Stimulated activated CD4-positive, alpha-beta T cell treated with anti-CD3 and anti-CD28 coated beads, Interleukin-1b, Interleukin-23, amount 100 ng/mL, for 4 hours (primary cell): ENCODE measurements at regions not wholly inside any gene's neighbourhood (a gene's known extent, or its start where the extent isn't known, plus 50 kb on each side); places are given as distances from the start of the nearest gene placed in this dataset.
"Not testable (repeated sequence)": the region's sequence is repeated elsewhere in the genome, so short reads cannot be mapped to it uniquely, and the experiment has no call there.

Experiments
- DNase-seq, 2 donors: peaks; one replicate each; pipeline ENCODE4 v3.0.0-alpha.2; 2020; ENCODE audit warnings: low read depth in 2 of 2

DNA sequence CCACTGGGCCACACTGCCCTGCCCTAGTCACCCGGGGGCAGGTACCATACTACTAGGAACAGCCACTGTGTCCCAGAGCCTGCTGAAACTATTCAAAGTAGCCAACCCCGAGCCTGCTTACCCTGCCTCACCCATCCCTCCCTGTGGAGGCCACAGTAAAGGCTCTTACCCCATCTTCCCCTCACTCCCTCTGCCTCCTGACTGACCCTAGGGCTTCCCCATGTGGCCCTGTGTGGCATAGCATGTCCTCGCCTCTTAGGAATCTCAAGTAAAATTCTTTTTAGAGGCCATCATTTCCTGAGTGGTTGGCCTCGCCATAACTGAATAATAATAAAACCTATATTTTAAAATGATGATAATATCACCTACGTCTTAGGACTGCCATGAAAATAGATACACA, 112.2 kb upstream of the SLC6A11 start:
- DNase-seq, result no peak

GRCh38 chr3:10706156-10706739, 109.8 kb upstream of the SLC6A11 start:
- DNase-seq, result no peak

GRCh38 chr3:10706740-10707399, 109.2 kb upstream of the SLC6A11 start:
- DNase-seq, result no peak

DNA sequence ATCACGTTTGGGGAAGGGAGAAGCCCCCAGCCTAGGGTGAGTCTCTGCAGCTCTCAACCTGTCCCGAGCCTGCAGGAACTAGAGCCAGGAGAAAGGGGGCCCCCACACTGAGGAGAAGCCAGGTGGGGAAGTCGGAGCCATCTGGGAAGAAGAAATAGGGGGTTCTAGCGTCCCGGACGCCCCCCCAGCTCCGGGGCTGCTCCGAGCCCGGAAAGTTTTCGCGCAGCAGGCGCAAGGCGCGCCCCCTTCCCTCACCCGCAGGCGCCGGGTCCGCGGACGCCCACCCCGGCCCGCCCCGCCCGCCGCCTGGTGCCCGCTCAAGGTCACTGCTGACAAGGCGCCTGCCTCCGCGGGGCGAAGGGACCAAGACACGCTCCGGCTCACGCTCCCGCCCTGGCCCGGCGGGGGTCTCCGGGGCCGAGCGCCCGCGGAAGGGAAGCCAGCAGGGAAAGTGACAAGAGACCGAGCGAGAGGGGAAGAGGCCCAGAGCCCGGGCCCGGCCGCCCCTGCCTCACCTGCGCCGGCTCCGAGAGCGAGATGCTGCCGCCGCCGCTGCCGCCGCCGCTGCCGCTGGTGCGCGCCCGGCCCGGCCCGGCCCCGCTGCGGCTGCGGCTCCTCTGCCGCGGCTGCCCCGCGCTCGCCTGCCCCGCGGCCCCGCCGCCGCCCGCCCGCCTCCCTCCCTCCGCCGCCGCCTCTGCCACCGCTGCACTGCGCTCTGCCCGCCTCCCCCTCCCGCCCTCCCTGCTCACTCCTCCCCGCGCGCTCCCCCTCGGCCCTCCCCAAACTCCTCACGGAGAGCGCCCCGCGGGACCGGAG, 108.4 kb upstream of the SLC6A11 start:
- no peak for DNase-seq

DNA sequence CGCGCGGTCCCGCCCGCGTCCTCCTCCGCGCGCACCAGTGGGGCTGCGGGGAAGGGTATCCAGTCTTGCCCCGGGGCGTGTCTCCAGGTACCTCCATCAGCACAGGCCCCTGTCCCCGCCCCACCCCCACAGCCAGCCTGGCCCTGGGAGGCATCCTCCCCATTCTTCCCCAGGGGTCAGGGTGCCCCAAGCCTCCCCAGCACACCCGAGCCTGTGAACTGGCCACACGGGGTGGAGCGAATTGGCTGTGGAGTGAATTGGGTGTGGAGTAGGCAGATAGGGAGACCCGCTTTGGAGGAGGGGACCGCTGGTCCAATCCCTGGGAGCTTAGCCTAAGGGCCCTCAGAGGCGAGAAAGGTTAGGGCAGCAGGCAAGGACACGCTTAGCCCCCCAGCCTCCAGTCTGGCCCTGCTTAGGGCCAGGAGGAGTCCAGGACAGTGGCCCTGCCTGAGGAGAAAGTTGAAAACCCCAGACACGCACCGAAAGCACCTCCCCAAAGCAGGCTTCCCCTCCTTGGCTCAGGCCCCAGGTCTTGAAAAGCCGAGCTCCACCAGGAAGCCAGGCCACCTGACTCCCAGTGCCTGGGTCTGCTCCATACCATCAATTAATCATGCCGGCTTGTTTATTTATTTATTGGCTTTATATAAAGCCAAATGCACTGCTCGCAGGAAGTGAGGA, 107.7 kb upstream of the SLC6A11 start:
- DNase-seq, result no peak

GRCh38 chr3:10709110-10709781, 106.8 kb upstream of the SLC6A11 start:
- DNase-seq, result no peak

DNA sequence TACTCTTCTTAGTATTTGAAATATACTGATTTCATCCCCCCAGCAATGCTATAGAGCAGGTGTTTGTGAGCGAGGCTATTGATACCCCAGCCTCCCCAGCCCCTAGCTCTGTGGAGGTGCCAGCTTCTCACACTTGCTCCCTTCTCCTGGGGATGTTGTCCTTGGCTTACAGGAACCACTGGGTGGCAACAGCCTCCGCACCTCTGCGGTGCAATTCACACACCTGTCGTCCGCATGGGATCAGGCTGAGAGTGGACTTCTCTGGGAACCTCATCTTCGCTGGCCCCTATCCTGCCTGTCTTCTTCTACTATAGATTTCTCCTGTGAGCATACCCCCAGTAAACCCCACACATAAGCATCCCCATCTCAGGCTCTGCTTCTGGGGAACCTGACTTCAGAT, 103.9 kb upstream of the SLC6A11 start:
- DNase-seq, result no peak

- DNase-seq, result no peak
Observed at GRCh38 chr3:10713656-10714055, 102.4 kb upstream of the SLC6A11 start.

DNA sequence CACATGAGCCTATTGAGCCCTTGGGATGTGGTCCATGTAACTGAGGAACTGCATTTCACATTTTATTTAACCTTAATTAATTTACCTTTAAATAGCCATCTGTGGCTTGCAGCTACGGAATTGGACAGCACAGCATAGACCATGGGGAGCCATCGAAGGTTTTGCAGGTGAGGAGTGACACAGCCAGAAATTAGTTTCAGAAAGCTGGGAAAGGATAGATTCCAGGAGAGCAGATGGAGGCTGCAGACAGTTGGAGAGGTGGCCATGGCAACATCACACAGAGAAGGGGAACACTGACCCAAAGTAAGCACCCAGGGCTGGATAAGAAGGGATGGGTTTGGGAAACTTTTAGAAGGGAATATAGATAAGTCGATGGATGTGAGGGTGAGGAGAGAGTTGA, 100.1 kb upstream of the SLC6A11 start:
- DNase-seq, result no peak

GRCh38 chr3:10716964-10717363, 99.1 kb upstream of the SLC6A11 start:
- DNase-seq, result no peak

GRCh38 chr3:10717756-10718155, 98.3 kb upstream of the SLC6A11 start:
- DNase-seq, result no peak

DNA sequence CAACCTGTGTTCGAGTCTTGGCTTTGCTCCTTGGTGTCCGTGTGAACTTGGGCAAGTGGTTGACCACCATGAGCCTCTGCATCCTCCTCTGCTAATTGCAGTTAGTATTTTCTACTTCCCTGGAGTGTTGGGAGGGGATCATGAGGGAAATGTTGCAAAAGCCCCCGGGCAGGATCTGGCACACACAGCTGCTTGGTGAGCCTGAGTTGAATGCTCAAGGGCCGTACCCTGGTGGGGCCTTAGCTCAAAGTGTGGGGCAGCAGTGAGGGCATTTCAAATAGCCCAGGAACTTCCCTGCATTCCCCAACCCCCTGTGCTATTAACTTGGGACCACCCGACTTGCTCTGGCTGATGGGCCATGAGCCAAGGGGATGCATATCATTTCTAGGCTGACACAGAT, 94.9 kb upstream of the SLC6A11 start:
- DNase-seq, result no peak

DNA sequence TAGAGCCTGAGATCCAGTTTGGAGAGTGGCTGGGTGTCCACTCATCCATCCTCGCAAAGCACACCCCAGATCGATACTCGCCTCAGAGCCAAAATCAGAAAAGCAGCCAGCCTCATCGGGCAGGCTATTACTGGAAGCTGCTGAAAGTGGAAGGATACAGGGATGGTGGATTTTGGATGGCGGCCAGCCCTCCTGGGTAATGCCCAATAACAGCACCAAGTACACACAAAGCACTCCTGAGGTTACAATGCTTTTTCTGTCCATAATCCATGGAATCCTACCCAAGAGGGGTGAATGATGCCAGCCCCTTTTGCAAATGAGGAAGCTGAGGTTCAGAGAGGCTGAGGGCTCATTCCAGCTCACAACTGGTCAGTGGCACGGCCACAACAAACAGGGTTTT, 93.1 kb upstream of the SLC6A11 start:
- DNase-seq, result no peak

DNA sequence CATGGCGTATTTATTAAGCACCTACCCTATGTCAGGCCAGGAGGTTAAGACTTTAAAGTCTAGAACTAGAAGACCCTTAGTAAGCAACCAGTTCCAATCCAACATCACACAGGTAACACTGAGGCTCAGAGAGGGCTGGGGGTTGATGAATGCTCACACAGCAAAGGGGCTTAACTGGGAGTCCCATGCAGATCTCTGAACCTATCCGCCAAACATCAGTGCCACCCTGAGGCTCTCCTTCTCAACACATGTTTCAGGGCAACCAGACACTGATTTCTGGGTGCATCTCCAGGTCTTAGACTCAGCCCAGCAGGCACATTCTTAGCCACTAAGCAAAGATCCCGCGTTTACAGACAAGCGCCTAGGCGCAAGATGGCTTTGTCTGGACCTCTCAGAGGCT, 92.0 kb upstream of the SLC6A11 start:
- no peak for DNase-seq

GRCh38 chr3:10725067-10725466, 91.0 kb upstream of the SLC6A11 start:
- DNase-seq, result no peak

DNA sequence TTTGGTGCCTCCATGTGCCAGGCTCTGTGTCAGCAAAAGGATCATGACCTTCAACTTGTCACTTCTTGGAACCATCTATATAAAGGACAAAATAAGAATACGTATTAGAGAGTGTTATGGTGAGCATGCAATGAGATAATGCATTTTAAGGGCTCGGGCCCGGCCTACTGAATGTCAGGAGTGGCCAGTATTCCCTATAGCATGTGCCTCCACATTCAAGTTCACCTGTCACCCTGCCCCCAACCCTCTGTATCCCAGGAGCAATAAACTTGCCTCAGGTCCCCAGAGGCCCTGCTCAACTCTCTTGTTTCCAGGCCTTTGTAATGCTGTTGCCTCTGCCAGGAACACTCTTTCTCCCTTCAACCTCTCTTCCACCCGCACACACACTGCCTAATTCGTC, 90.2 kb upstream of the SLC6A11 start:
- no peak for DNase-seq

GRCh38 chr3:10726787-10727186, 89.2 kb upstream of the SLC6A11 start:
- DNase-seq, result no peak

DNA sequence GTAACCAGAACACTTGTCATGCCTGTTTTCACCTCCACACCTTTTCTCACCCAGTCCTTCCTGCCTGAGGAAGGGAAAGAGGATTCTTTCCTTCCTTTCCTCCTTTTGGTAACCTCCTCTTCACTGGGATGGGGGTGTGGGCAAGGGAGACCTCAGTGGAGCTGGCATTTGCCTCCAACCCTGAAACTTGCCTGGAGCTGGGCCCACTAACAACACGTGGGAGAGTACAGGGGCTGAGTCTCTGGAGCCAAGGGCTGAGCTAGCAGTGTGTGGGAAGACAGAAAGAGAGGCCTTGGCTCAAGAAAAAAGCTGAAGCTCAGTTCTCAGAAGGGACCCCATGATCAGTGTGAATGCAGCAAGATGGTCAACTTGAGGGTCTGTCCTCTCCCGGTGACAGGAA, 86.6 kb upstream of the SLC6A11 start:
- no peak for DNase-seq

GRCh38 chr3:10732292-10732691, 83.7 kb upstream of the SLC6A11 start:
- DNase-seq, result no peak

- DNase-seq, result no peak
Observed at GRCh38 chr3:10733297-10733696, 82.7 kb upstream of the SLC6A11 start.

DNA sequence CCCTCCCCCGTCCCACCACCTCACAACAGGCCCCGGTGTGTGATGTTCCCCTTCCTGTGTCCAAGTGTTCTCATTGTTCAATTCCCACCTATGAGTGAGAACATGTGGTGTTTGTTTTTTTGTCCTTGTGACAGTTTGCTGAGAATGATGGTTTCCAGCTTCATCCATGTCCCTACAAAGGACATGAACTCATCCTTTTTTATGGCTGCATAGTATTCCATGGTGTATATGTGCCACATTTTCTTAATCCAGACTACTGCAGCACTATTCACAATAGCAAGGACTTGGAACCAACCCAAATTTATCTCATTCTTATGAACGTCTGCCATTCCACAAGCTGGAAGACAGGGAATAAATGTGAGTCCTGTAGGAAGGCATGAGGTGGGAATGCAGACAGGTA, 79.6 kb upstream of the SLC6A11 start:
- not testable (repeated sequence) for DNase-seq

GRCh38 chr3:10737785-10738184, 78.2 kb upstream of the SLC6A11 start:
- no peak for DNase-seq
